Neutrophil (primary cell): ENCODE measurements at regions not wholly inside any gene's neighbourhood (a gene's known extent, or its start where the extent isn't known, plus 50 kb on each side); places are given as distances from the start of the nearest gene placed in this dataset.
A peak's percentile ranks its signal among the peaks of the same experiment; 100 is the strongest.

Source experiments
- H3K27ac ChIP-seq: fragments of 200-600 bp; sonication (generic); 2 replicates; pipeline ENCODE4 v1.5.1; 2016; ENCODE audit warnings: mild to moderate bottlenecking, moderate library complexity
- H3K27me3 ChIP-seq: fragments of 200-600 bp; sonication (generic); 2 replicates; pipeline ENCODE4 v1.6.0; 2016; ENCODE audit warnings: mild to moderate bottlenecking
- H3K36me3 ChIP-seq: fragments of 200-600 bp; sonication (generic); 2 replicates; pipeline ENCODE4 v1.5.1; 2017
- H3K4me1 ChIP-seq, 2 experiments: fragments of 200-600 bp in 1 of 2; sonication (generic) in 1 of 2; 1 replicate in 1 of 2; 2 replicates in 1 of 2; pipeline versions ENCODE4 v1.5.1 to v1.6.1; 2013 to 2016; ENCODE audit warnings: low read depth in 1 of 2, low read length in 1 of 2, mild to moderate bottlenecking in 1 of 2, moderate library complexity in 1 of 2; ENCODE audit not compliant: control insufficient read depth in 1 of 2, insufficient read depth in 1 of 2
- H3K4me3 ChIP-seq, 2 experiments: fragments of 200-600 bp in 1 of 2; sonication (generic) in 1 of 2; 1 replicate in 1 of 2; 2 replicates in 1 of 2; pipeline ENCODE4 v1.5.1; 2013 to 2016; ENCODE audit warnings: low read depth in 1 of 2, low read length in 1 of 2, mild to moderate bottlenecking in 1 of 2, moderate library complexity in 1 of 2
- H3K9me3 ChIP-seq: fragments of 200-600 bp; sonication (generic); 2 replicates; pipeline ENCODE4 v1.5.1; 2016
- CTCF ChIP-seq: fragments of 200-600 bp; sonication (generic); IDR thresholded peaks from 2 replicates; pipeline ENCODE4 v1.5.1; 2016; ENCODE audit warnings: antibody characterized with exemption

GRCh38 chr10:58068809-58069208 lies 198.9 kb downstream of the IPMK start:
- Histone ChIP-seq H3K27me3 (no peaks in the 10 kb centered on the region), H3K36me3 (no peaks in the 10 kb centered on the region), H3K9me3 (no peaks in the 10 kb centered on the region), H3K4me3 (no peak overlapping the region), H3K4me1 (no peaks in the 10 kb centered on the region), H3K27ac (no peak overlapping the region)
- no peak for TF ChIP-seq CTCF

GRCh38 chr10:58066979-58067378 lies 200.7 kb downstream of the IPMK start:
- no peak for TF ChIP-seq CTCF
- Histone ChIP-seq H3K36me3 (no peaks in the 10 kb centered on the region), H3K4me1 (no peaks in the 10 kb centered on the region), H3K27me3 (no peaks in the 10 kb centered on the region), H3K9me3 (no peaks in the 10 kb centered on the region), H3K4me3 (no peak overlapping the region), H3K27ac (no peak overlapping the region)

GRCh38 chr10:58066126-58066525 lies 201.6 kb downstream of the IPMK start:
- H3K4me1 ChIP-seq = no peaks in the 10 kb centered on the region
- H3K4me3 ChIP-seq = no peak overlapping the region
- no peak for TF ChIP-seq CTCF
- no peak overlapping the region for H3K27ac ChIP-seq
- H3K27me3 ChIP-seq = no peaks in the 10 kb centered on the region
- H3K36me3 ChIP-seq = no peaks in the 10 kb centered on the region
- no peaks in the 10 kb centered on the region for H3K9me3 ChIP-seq

- Histone ChIP-seq H3K27me3 (no peaks in the 10 kb centered on the region), H3K9me3 (no peaks in the 10 kb centered on the region), H3K4me3 (no peak overlapping the region), H3K27ac (no peak overlapping the region), H3K36me3 (no peaks in the 10 kb centered on the region), H3K4me1 (no peaks in the 10 kb centered on the region)
- TF ChIP-seq CTCF = no peak
Observed at GRCh38 chr10:58065529-58065815, 202.2 kb downstream of the IPMK start.

- H3K9me3 ChIP-seq = no peaks in the 10 kb centered on the region
- TF ChIP-seq CTCF = peak; percentile 18
- H3K27ac ChIP-seq = no peak overlapping the region
- H3K36me3 ChIP-seq = no peaks in the 10 kb centered on the region
- H3K4me1 ChIP-seq = no peaks in the 10 kb centered on the region
- H3K27me3 ChIP-seq = no peaks in the 10 kb centered on the region
- H3K4me3 ChIP-seq = no peak overlapping the region
Observed at GRCh38 chr10:58064714-58065528, 202.8 kb downstream of the IPMK start.
